Chondrocyte (in vitro differentiated cells): ENCODE measurements at regions not wholly inside any gene's neighbourhood (a gene's known extent, or its start where the extent isn't known, plus 50 kb on each side); places are given as distances from the start of the nearest gene placed in this dataset.
A peak's percentile ranks its signal among the peaks of the same experiment; 100 is the strongest.

Experiments used
- DNase-seq: peaks from one replicate; pipeline ENCODE4 v3.0.0; 2021; ENCODE audit warnings: mixed read lengths, low spot score
- H3K27ac Mint-ChIP-seq: one replicate; pipeline ENCODE4 v1.8.0; 2021; ENCODE audit warnings: mild to moderate bottlenecking, moderate library complexity, mixed read lengths; ENCODE audit not compliant: unreplicated experiment
- H3K27me3 Mint-ChIP-seq: 2 replicates; pipeline ENCODE4 v1.8.0; 2021; ENCODE audit warnings: low read depth, mixed read lengths
- H3K36me3 Mint-ChIP-seq: 2 replicates; pipeline ENCODE4 v1.8.0; 2021; ENCODE audit warnings: low read depth, mixed read lengths
- H3K4me1 Mint-ChIP-seq: 2 replicates; pipeline ENCODE4 v1.8.0; 2021; ENCODE audit warnings: low read depth, mild to moderate bottlenecking, mixed read lengths
- H3K4me3 Mint-ChIP-seq: one replicate; pipeline ENCODE4 v1.8.0; 2021; ENCODE audit warnings: mild to moderate bottlenecking, moderate library complexity, mixed read lengths; ENCODE audit not compliant: unreplicated experiment
- H3K9me3 Mint-ChIP-seq: 2 replicates; pipeline ENCODE4 v1.8.0; 2021; ENCODE audit warnings: low read depth, mixed read lengths
- TF ChIP-seq, protein P1 (sequence below): fragments of 200-600 bp; sonication (generic); IDR thresholded peaks from 2 replicates; pipeline ENCODE4 v1.5.0; 2021; ENCODE audit warnings: antibody characterized with exemption, mild to moderate bottlenecking, moderate library complexity

DNA sequence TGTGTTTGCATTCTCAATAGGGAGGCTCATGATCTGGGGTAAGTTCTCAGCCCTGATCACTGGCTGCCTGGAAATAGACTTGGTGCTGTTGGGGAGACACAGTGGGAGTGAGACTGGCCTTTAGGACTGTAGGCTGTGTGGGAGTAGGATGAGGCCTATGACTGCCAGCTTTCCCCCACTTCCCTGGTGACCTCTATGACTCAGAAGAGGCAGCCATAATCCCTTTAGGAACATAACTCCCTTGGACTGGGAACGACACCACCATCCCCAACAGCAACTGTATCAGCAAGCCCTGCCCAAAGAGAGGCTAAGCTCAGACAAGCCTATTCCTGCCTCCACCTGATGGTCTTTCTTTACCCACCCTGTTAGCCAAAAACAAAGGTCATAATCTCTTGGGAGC lies 91.3 kb downstream of the SUCNR1 start:
- TF ChIP-seq, protein P1, sequence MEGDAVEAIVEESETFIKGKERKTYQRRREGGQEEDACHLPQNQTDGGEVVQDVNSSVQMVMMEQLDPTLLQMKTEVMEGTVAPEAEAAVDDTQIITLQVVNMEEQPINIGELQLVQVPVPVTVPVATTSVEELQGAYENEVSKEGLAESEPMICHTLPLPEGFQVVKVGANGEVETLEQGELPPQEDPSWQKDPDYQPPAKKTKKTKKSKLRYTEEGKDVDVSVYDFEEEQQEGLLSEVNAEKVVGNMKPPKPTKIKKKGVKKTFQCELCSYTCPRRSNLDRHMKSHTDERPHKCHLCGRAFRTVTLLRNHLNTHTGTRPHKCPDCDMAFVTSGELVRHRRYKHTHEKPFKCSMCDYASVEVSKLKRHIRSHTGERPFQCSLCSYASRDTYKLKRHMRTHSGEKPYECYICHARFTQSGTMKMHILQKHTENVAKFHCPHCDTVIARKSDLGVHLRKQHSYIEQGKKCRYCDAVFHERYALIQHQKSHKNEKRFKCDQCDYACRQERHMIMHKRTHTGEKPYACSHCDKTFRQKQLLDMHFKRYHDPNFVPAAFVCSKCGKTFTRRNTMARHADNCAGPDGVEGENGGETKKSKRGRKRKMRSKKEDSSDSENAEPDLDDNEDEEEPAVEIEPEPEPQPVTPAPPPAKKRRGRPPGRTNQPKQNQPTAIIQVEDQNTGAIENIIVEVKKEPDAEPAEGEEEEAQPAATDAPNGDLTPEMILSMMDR, result no peak
- Mint-ChIP-seq H3K4me3 (no peak overlapping the region), H3K4me1 (no peaks in the 10 kb centered on the region), H3K9me3 (peaks cover 19% of the 10 kb centered on the region), H3K27me3 (no peaks in the 10 kb centered on the region), H3K27ac (no peak overlapping the region), H3K36me3 (peaks cover 2% of the 10 kb centered on the region)
- no peak for DNase-seq

DNA sequence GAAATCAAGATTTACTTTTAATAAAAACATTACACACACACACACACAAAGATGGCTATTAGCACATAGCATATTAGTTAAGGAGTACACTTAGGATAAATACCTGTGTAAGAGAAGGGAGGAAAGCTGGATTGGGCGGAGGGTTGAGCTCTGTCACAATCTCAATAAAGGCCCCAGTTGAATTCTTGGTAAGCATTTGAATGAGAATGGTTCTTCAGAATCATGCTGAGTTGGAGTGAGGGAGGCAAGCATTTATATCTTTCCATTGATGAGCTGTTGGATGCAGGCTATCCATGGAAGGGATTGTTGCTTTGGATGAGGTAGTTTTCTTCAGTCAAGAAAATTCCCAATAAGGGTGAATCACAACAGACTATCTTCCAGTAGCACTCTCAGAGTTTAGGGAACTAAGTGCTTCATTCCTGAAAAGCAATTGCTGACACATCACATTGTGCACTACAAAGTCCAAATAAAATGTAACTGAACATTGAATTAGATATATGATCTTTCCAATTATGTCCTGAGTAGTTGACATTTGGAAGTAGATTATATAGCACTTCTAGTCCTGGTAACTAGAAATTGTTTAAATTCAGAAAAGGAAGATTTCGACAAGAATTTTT lies 95.7 kb downstream of the SUCNR1 start:
- TF ChIP-seq, protein P1, result no peak
- H3K4me1 Mint-ChIP-seq, result peaks cover 3% of the 10 kb centered on the region
- H3K4me3 Mint-ChIP-seq, result no peak overlapping the region
- peaks cover 2% of the 10 kb centered on the region for H3K36me3 Mint-ChIP-seq
- no peaks in the 10 kb centered on the region for H3K27me3 Mint-ChIP-seq
- no peak overlapping the region for H3K27ac Mint-ChIP-seq
- peaks cover 19% of the 10 kb centered on the region for H3K9me3 Mint-ChIP-seq
- DNase-seq, result no peak

DNA sequence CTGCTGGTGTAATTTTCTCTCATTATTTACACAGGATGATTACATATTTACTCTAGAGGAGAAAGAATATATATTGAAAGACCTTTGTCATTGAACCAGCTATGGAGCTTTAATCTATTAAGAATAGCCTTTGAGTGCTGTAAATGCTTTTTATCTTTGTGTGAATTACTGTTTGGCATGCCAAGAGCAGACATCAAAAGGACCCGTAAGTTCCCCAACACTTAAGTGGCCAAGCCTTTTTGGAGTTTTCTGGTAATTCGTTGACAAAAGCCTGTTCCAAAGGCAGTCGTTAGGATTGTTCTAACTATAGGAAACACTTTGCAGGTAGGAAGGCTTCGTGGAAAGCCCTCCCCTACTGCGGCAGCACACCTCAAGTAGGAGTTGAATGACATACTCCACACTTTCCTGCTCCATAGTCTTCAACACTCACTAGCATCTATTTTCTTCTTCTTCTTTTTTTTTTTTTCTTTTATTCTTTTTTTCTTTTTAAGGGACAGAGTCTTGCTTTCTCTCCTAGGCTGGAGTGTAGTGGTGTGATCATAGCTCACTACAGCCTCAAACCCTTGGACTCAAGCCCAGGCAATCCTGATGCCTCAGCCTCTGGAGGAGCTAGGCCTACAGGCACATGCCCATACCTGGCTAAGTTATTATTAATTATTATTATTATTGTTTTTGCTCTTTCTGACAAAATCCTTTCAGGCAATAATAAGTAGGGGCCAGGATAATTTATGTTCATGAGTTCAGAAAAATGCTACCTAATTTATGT lies 98.6 kb downstream of the SUCNR1 start:
- peaks cover 13% of the 10 kb centered on the region for H3K9me3 Mint-ChIP-seq
- no peak overlapping the region for H3K27ac Mint-ChIP-seq
- no peaks in the 10 kb centered on the region for H3K27me3 Mint-ChIP-seq
- H3K4me3 Mint-ChIP-seq, result no peak overlapping the region
- TF ChIP-seq, protein P1, result no peak
- H3K36me3 Mint-ChIP-seq, result no peaks in the 10 kb centered on the region
- DNase-seq, result no peak
- peaks cover 26% of the 10 kb centered on the region for H3K4me1 Mint-ChIP-seq

DNA sequence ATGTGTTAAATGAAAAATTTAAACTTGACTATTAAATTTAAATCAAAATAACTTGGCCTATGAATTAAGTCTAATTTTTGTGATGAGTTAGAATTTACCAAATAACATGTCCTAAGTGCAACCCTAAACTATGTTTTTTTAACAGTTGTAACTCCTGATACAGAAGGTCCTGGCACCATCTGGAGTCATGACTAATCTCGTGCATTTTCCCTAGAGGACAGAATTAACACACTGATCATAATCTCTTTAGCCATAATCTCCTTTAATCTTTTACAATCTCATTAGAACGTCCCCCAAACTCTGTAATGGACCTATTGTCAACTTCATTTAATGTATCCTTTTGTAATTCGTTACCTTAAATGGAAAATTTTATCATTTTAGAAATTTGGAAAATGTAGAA lies 100.6 kb downstream of the SUCNR1 start:
- H3K4me3 Mint-ChIP-seq, result no peak overlapping the region
- peaks cover 26% of the 10 kb centered on the region for H3K4me1 Mint-ChIP-seq
- no peak overlapping the region for H3K27ac Mint-ChIP-seq
- no peaks in the 10 kb centered on the region for H3K9me3 Mint-ChIP-seq
- no peaks in the 10 kb centered on the region for H3K36me3 Mint-ChIP-seq
- DNase-seq, result no peak
- TF ChIP-seq, protein P1, result no peak
- H3K27me3 Mint-ChIP-seq, result no peaks in the 10 kb centered on the region

DNA sequence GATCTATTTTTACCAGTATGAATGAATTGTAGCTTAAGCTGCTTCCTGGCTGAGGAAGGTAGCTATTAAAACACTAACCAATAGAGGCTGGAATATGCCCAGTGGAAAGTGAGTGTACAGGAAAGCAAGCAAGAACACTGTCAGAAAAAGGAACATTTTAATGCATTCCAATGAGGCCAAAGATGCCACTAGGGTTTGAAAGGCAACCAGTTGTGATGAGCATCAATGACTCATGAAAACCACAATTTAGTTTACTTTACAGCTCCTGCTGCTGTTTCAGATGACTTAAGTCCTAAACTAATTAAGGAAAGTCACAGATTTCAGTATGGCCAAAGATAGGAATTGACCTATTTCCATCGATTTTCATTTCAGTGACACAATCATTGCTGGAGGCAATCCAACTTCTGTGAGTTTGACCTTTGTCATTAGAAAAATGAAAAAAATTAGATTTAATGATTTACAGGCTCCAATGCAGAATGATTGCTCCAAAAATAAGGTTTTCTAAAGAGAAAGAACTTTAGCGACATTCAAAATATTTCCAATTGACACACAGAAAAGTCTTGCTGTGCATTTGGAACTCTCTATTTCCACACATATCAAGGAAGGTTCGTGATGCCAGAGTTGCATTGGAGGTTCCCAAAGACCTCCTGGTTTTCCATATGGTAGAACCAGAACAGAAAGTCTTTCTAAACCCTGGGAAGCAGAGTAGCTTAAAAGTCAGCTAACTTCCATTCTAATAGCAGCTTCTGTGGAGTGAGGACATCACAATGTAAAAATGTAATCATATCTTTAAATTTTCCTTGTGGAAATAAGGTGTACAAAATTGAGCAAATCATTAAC lies 103.0 kb downstream of the SUCNR1 start:
- Mint-ChIP-seq H3K4me3 (no peak overlapping the region), H3K36me3 (no peaks in the 10 kb centered on the region)

More for the DNA sequence above, 103.0 kb downstream of the SUCNR1 start:
- H3K27ac Mint-ChIP-seq, result peak overlapping the region; percentile 86
- peaks cover 32% of the 10 kb centered on the region for H3K4me1 Mint-ChIP-seq
- no peaks in the 10 kb centered on the region for H3K27me3 Mint-ChIP-seq
- no peak for DNase-seq
- peaks cover 2% of the 10 kb centered on the region for H3K9me3 Mint-ChIP-seq
- TF ChIP-seq, protein P1, result peak; percentile 31
